Nephron (organoid): ENCODE measurements at regions not wholly inside any gene's neighbourhood (a gene's known extent, or its start where the extent isn't known, plus 50 kb on each side); places are given as distances from the start of the nearest gene placed in this dataset.

Experiments used
- H3K27ac Mint-ChIP-seq, 3 experiments: 2 replicates each; pipeline ENCODE4 v1.8.0; 2020; ENCODE audit warnings: mixed read lengths in 3 of 3, mild to moderate bottlenecking in 2 of 3, moderate library complexity in 1 of 3
- H3K27me3 Mint-ChIP-seq: 2 replicates; pipeline ENCODE4 v1.8.0; 2021; ENCODE audit warnings: low read depth, mild to moderate bottlenecking, moderate library complexity, mixed read lengths
- H3K36me3 Mint-ChIP-seq: 2 replicates; pipeline ENCODE4 v1.8.0; 2020; ENCODE audit warnings: low read depth, mixed read lengths
- H3K4me1 Mint-ChIP-seq: 2 replicates; pipeline ENCODE4 v1.8.0; 2020; ENCODE audit warnings: mixed read lengths
- H3K4me3 Mint-ChIP-seq, 3 experiments: 2 replicates each; pipeline ENCODE4 v1.8.0; 2020; ENCODE audit warnings: mild to moderate bottlenecking in 3 of 3, mixed read lengths in 3 of 3, moderate library complexity in 2 of 3
- H3K9me3 Mint-ChIP-seq: 2 replicates; pipeline ENCODE4 v1.8.0; 2020; ENCODE audit warnings: mixed read lengths
- CTCF ChIP-seq, 3 experiments: fragments of 200-600 bp; sonication (generic); IDR thresholded peaks; one replicate each; pipeline ENCODE4 v1.5.0; 2021; ENCODE audit warnings: antibody characterized with exemption in 3 of 3; ENCODE audit not compliant: unreplicated experiment in 3 of 3

- Mint-ChIP-seq H3K4me3 (no peak overlapping the region), H3K27ac (no peak overlapping the region), H3K9me3 (peaks cover 3% of the 10 kb centered on the region)
These were observed 900.8 kb upstream of the CELF4 start for GRCh38 chr18:38466426-38466825.

GRCh38 chr18:38464024-38464423 is 898.4 kb upstream of the CELF4 start:
- Mint-ChIP-seq H3K27ac (no peak overlapping the region), H3K27me3 (no peaks in the 10 kb centered on the region), H3K36me3 (no peaks in the 10 kb centered on the region), H3K9me3 (peaks cover 3% of the 10 kb centered on the region), H3K4me1 (peaks cover 11% of the 10 kb centered on the region), H3K4me3 (no peak overlapping the region)
- no peak for TF ChIP-seq CTCF (IDR thresholded peaks at IDR 0.05; ENCODE audit: unreplicated experiment in 3 of 3)

More at GRCh38 chr18:38466426-38466825, 900.8 kb upstream of the CELF4 start:
- no peak for TF ChIP-seq CTCF (IDR thresholded peaks at IDR 0.05; ENCODE audit: unreplicated experiment in 3 of 3)
- no peaks in the 10 kb centered on the region for H3K4me1 Mint-ChIP-seq
- no peaks in the 10 kb centered on the region for H3K27me3 Mint-ChIP-seq
- H3K36me3 Mint-ChIP-seq = no peaks in the 10 kb centered on the region

- Mint-ChIP-seq H3K9me3 (peaks cover 3% of the 10 kb centered on the region), H3K27me3 (no peaks in the 10 kb centered on the region), H3K27ac (no peak overlapping the region), H3K36me3 (no peaks in the 10 kb centered on the region), H3K4me3 (no peak overlapping the region), H3K4me1 (peaks cover 22% of the 10 kb centered on the region)
- TF ChIP-seq CTCF (IDR thresholded peaks at IDR 0.05; ENCODE audit: unreplicated experiment in 3 of 3) = no peak
These were observed 895.1 kb upstream of the CELF4 start for GRCh38 chr18:38460657-38461056.

GRCh38 chr18:38459131-38459994 is 893.8 kb upstream of the CELF4 start:
- Mint-ChIP-seq H3K27ac (peak overlapping the region; percentile 18 to 37 (median 33)), H3K4me3 (no peak overlapping the region), H3K27me3 (no peaks in the 10 kb centered on the region), H3K9me3 (peaks cover under 1% of the 10 kb centered on the region), H3K36me3 (no peaks in the 10 kb centered on the region), H3K4me1 (peaks cover 22% of the 10 kb centered on the region)
- no peak for TF ChIP-seq CTCF (IDR thresholded peaks at IDR 0.05; ENCODE audit: unreplicated experiment in 3 of 3)

GRCh38 chr18:38458698-38459097 is 893.1 kb upstream of the CELF4 start:
- Mint-ChIP-seq H3K4me3 (no peak overlapping the region), H3K4me1 (peaks cover 22% of the 10 kb centered on the region), H3K27ac (peak overlapping the region; percentile 18 to 37 (median 33)), H3K27me3 (no peaks in the 10 kb centered on the region), H3K9me3 (no peaks in the 10 kb centered on the region), H3K36me3 (no peaks in the 10 kb centered on the region)
- no peak for TF ChIP-seq CTCF (IDR thresholded peaks at IDR 0.05; ENCODE audit: unreplicated experiment in 3 of 3)

GRCh38 chr18:38456253-38456652 is 890.7 kb upstream of the CELF4 start:
- peaks cover 22% of the 10 kb centered on the region for H3K4me1 Mint-ChIP-seq
- TF ChIP-seq CTCF (IDR thresholded peaks at IDR 0.05; ENCODE audit: unreplicated experiment in 3 of 3) = no peak
- H3K9me3 Mint-ChIP-seq = no peaks in the 10 kb centered on the region
- H3K27ac Mint-ChIP-seq = no peak overlapping the region
- H3K4me3 Mint-ChIP-seq = no peak overlapping the region
- no peaks in the 10 kb centered on the region for H3K27me3 Mint-ChIP-seq
- no peaks in the 10 kb centered on the region for H3K36me3 Mint-ChIP-seq
